ENCODE measurements at regions not wholly inside any gene's neighbourhood (a gene's known extent, or its start where the extent isn't known, plus 50 kb on each side); places are given as distances from the start of the nearest gene placed in this dataset.

DNA sequence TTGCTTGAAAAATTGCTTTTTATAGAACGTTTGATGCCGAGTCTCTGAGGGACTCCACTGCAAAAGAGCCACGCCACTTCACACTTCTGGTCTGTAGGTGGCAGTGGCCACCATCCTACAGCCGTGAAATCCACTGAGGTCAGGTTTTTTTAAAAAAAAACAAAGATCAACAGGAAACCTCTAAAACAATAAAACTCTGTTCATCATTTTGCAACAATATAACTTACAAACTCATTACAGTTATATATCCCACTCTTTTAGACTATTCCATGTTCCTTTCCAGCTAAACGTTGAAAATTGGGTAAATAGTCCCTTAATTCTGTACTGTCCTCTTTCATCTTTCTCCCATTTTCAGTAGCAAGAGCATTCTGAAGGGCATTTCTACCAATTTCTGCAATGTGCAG lies 64.6 kb upstream of the FMN2 start:
- TF ChIP-seq, protein P1, sequence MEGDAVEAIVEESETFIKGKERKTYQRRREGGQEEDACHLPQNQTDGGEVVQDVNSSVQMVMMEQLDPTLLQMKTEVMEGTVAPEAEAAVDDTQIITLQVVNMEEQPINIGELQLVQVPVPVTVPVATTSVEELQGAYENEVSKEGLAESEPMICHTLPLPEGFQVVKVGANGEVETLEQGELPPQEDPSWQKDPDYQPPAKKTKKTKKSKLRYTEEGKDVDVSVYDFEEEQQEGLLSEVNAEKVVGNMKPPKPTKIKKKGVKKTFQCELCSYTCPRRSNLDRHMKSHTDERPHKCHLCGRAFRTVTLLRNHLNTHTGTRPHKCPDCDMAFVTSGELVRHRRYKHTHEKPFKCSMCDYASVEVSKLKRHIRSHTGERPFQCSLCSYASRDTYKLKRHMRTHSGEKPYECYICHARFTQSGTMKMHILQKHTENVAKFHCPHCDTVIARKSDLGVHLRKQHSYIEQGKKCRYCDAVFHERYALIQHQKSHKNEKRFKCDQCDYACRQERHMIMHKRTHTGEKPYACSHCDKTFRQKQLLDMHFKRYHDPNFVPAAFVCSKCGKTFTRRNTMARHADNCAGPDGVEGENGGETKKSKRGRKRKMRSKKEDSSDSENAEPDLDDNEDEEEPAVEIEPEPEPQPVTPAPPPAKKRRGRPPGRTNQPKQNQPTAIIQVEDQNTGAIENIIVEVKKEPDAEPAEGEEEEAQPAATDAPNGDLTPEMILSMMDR (IDR thresholded peaks at IDR 0.05 in 4 of 5, conservative IDR thresholded peaks at IDR 0.05 in 1 of 5): peak in 1 of 5 experiments; percentile 37
- TF ChIP-seq POLR2A (IDR thresholded peaks at IDR 0.05): no peak

All from gastrocnemius medialis (tissue), 4 donors.